GM12878 (cell line): ENCODE measurements at regions not wholly inside any gene's neighbourhood (a gene's known extent, or its start where the extent isn't known, plus 50 kb on each side); places are given as distances from the start of the nearest gene placed in this dataset.

Source experiments
- IRF4 ChIP-seq: IDR thresholded peaks from 2 replicates; pipeline ENCODE4 v1.6.1; 2011; ENCODE audit warnings: low read depth, low read length
- IRF5 ChIP-seq: fragments of 450-650 bp; IDR thresholded peaks from 2 replicates; pipeline ENCODE4 v1.6.1; 2017; ENCODE audit warnings: borderline replicate concordance
- JUNB ChIP-seq: IDR thresholded peaks from 2 replicates; pipeline ENCODE4 v1.6.1; 2016; ENCODE audit warnings: antibody characterized with exemption, mild to moderate bottlenecking
- JUND ChIP-seq: IDR thresholded peaks from 2 replicates; pipeline ENCODE4 v1.6.1; 2012; ENCODE audit warnings: low read depth, mild to moderate bottlenecking, low read length, improper control_type of control experiment, moderate library complexity
- MEF2B ChIP-seq: fragments of 450-650 bp; IDR thresholded peaks from 2 replicates; pipeline ENCODE4 v1.6.1; 2018; ENCODE audit warnings: mild to moderate bottlenecking, moderate library complexity; ENCODE audit not compliant: partially characterized antibody, poor library complexity, severe bottlenecking
- MTA3 ChIP-seq: IDR thresholded peaks from 2 replicates; pipeline ENCODE4 v1.6.1; 2012; ENCODE audit warnings: low read length, inconsistent platforms, borderline replicate concordance
- NR2F1 ChIP-seq: fragments of 450-650 bp; conservative IDR thresholded peaks from 2 replicates; pipeline ENCODE4 v1.6.1; 2017; ENCODE audit warnings: mild to moderate bottlenecking
- POU2F2 ChIP-seq: IDR thresholded peaks from 3 replicates; pipeline ENCODE4 v1.6.1; 2011; ENCODE audit warnings: low read depth, mild to moderate bottlenecking, low read length, borderline replicate concordance
- RELB ChIP-seq: fragments of 450-650 bp; IDR thresholded peaks from 2 replicates; pipeline ENCODE4 v1.6.1; 2017; ENCODE audit warnings: low read depth, mild to moderate bottlenecking, moderate library complexity
- SKIL ChIP-seq: fragments of 450-650 bp; IDR thresholded peaks from 2 replicates; pipeline ENCODE4 v1.6.1; 2017; ENCODE audit warnings: mild to moderate bottlenecking, low read depth, inconsistent platforms; ENCODE audit not compliant: poor library complexity, severe bottlenecking
- SREBF2 ChIP-seq: IDR thresholded peaks from 2 replicates; pipeline ENCODE4 v1.6.1; 2012; ENCODE audit warnings: mild to moderate bottlenecking, low read length
- SRF ChIP-seq, 2 experiments: IDR thresholded peaks; 2 replicates each; pipeline ENCODE4 v1.6.1; 2011; ENCODE audit warnings: low read depth in 2 of 2, low read length in 2 of 2, mild to moderate bottlenecking in 1 of 2, moderate library complexity in 1 of 2
- STAT3 ChIP-seq: IDR thresholded peaks from 2 replicates; pipeline ENCODE4 v1.6.1; 2011; ENCODE audit warnings: low read depth, low read length, improper control_type of control experiment
- WRNIP1 ChIP-seq: IDR thresholded peaks from 2 replicates; pipeline ENCODE4 v1.6.1; 2011; ENCODE audit warnings: low read depth, low read length, improper control_type of control experiment, borderline replicate concordance
- ZBTB4 ChIP-seq: fragments of 450-650 bp; formaldehyde crosslinking; IDR thresholded peaks from 2 replicates; pipeline ENCODE4 v1.4.0; 2022; ENCODE audit warnings: mild to moderate bottlenecking, moderate library complexity
- ZNF24 ChIP-seq: fragments of 450-650 bp; IDR thresholded peaks from 2 replicates; pipeline ENCODE4 v1.6.1; 2017; ENCODE audit warnings: antibody characterized with exemption, mild to moderate bottlenecking
- ZZZ3 ChIP-seq: IDR thresholded peaks from 2 replicates; pipeline ENCODE4 v1.6.1; 2011; ENCODE audit warnings: low read depth; ENCODE audit not compliant: control insufficient read depth, insufficient read length

- TF ChIP-seq ZBTB4, result no peak
- TF ChIP-seq JUNB, result peak; percentile 45; the same call in 1 of the 2 replicates
- TF ChIP-seq MTA3, result no peak
- TF ChIP-seq RELB, result peak; percentile 89
- no peak for TF ChIP-seq SRF (IDR thresholded peaks at IDR 0.05; ENCODE audit: low read depth in 2 of 2, low read length in 2 of 2)
- TF ChIP-seq SKIL, result peak; percentile 83
- peak; percentile 92 for TF ChIP-seq IRF4
- peak; percentile 66 for TF ChIP-seq MEF2B
- TF ChIP-seq SREBF2, result no peak
- 0 out of 2 replicates have a peak, but pooled peaks have one; percentile 80 for TF ChIP-seq WRNIP1
- no peak for TF ChIP-seq ZZZ3
- no peak for TF ChIP-seq STAT3
- TF ChIP-seq POU2F2, result peak; percentile 83; the same call in 1 of the 3 replicates
- peak; percentile 91 for TF ChIP-seq NR2F1
- TF ChIP-seq JUND, result peak; percentile 94
- TF ChIP-seq ZNF24, result peak; percentile 83
- no peak for TF ChIP-seq IRF5
These were observed 739.3 kb upstream of the GCFC2 start (continued) for GRCh38 chr2:76450024-76450475.
